ENCODE measurements at regions not wholly inside any gene's neighbourhood (a gene's known extent, or its start where the extent isn't known, plus 50 kb on each side); places are given as distances from the start of the nearest gene placed in this dataset.
"Not testable (repeated sequence)": the region's sequence is repeated elsewhere in the genome, so short reads cannot be mapped to it uniquely, and the experiment has no call there.

GRCh38 chr4:14336656-14337055 lies 665.6 kb upstream of the CPEB2 start:
- no peak for DNase-seq

DNA sequence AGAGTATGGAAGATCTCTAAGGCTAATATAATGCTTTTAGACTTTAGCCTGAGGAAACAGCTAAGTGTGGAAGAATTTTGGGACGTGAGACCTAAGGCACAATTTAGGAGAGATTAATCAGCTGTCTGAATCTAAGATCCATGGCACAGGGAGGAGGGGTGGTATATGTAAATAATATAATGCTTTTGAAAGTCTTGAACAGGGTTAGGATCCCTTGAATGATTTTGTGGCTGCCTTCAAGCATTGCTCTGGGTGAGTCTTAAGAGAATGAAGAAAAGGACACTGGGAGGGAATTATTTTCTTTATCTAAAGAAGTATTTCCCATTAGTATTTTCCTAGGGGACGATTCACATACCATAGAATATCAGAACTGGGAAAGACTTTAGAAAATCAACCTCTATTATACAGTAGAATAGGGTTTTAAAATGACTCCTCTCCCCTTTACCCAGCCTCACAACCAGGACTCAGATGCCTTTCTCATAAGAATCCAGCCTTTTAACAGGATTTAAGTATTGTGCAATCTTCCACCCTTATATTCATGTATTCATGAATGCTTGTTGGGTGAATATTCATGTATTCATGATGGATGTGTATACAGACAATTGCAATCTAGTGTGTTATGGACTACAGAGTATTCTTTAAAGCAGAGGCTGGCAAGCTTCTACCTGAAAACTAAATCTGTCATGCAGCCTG lies 664.2 kb upstream of the CPEB2 start:
- DNase-seq = no peak

- no peak for DNase-seq
These were observed 663.6 kb upstream of the CPEB2 start for GRCh38 chr4:14338585-14339265.

DNA sequence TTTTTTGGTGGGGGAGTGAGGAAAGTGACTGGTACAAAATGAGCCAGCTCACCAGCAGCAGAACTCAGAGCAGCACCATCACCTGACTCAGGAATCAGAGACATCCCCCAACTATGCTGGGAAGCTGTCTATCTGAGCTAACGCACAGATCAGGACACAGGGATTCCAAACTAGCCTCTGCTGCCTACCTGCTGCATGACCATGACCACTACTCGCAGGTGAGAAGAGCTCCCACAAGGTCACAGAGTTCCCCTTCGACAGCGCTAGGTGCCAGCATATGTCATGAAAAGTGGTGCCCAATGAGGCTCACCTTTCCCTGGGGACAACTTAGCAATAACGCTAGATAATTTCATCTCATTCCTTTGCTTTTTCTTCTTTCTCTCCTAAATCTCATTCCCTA lies 662.6 kb upstream of the CPEB2 start:
- no peak for DNase-seq

DNA sequence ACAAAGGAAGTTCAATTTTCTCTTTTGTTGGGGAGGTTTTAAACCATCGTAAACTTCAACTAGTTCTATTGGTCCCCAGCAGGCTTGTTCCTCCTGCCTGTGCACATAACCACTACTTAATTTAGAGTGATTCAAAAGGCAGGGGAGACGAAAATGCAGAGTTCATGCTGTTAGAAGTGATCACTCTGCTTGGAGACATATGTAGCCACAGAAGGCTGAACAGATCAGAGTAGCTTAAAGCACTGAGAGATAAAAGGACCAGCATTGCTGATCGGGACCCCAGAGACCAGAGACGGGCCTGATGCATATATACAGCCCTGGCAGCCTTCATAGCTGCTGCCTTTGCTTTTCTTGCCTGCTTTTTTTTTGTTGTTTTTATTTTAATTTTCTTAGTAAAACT lies 662.0 kb upstream of the CPEB2 start:
- DNase-seq = no peak

DNA sequence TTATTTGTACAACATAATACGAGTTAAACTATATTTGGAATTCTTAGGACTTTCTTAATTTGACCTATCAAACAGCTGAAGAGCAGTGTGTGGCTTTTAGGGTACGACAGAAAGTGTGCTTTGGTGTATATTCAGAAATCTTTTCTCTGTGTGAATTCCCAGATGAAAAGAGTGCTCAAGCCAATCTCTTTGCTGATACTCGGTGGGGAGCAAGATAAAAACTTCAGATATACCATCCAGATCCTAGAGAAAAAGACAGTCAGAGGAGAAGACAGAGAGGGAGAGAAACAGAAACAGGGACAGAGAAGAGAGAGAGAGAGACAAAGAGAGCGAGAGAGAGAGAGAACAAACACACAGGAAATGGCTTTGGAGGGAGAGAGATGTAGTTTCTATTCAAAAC lies 658.3 kb upstream of the CPEB2 start:
- no peak for DNase-seq

GRCh38 chr4:14345356-14345775 lies 656.9 kb upstream of the CPEB2 start:
- DNase-seq = peak; percentile 36

GRCh38 chr4:14347526-14347925 lies 654.8 kb upstream of the CPEB2 start:
- DNase-seq = no peak

DNA sequence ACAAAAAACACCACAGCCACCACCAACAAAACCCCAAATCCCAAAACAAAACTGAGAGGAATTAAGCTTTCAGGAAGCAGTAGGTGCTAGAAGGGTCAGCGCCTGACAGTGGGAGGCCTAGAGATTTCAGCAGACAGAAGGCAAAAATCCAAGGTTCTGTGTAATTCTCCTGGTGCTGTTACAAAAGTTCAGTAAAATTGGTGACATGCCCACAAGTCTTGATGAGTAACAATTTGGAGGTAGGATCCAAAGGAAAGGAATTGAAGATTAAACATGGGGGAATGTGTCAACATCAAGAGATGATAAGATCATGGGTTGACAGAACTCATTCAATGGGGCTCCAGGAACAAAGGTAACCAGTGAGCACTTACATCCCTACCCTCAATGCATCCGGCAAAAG lies 653.8 kb upstream of the CPEB2 start:
- peak; percentile 2 for DNase-seq

- not testable (repeated sequence) for DNase-seq
These were observed 643.6 kb upstream of the CPEB2 start for GRCh38 chr4:14358544-14359160.

DNA sequence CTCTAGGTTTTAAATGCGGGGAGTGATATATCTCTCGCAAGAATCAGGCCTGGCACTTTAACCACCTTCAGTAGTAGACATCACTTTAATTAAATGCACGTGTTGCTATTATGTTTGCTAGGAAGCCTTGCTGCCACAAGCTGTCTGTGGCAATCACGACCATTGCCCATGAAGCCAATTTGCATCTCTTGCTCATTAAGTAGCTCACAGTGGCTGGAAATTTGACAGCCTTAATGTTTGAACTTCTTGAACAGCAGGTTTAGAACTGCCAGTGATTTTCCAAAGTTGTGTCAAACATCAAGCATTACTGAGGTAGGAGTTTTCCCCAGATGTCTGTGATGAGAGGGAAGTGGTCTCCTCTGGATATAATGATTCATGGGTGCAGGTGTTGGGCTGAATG lies 642.3 kb upstream of the CPEB2 start:
- no peak for DNase-seq

DNA sequence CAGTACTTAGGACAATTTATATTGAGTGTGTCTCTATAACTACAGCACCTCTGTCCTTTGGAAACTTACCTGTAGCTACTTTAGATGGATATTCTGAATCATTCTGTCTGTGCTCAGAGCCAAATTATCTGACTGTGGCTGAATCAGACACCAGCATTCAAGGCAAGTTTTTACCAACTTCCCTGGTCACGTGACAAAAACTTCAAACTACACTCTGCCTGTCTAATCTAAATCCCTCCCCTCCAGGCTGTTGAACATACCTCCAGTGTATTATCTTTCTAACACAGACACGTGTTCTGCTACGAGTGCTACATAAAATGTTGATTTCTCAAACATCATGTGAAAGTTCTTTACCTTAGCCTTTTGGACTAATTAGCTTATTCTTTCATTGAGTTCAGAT lies 641.2 kb upstream of the CPEB2 start:
- no peak for DNase-seq

GRCh38 chr4:14362385-14362784 lies 639.9 kb upstream of the CPEB2 start:
- no peak for DNase-seq

DNA sequence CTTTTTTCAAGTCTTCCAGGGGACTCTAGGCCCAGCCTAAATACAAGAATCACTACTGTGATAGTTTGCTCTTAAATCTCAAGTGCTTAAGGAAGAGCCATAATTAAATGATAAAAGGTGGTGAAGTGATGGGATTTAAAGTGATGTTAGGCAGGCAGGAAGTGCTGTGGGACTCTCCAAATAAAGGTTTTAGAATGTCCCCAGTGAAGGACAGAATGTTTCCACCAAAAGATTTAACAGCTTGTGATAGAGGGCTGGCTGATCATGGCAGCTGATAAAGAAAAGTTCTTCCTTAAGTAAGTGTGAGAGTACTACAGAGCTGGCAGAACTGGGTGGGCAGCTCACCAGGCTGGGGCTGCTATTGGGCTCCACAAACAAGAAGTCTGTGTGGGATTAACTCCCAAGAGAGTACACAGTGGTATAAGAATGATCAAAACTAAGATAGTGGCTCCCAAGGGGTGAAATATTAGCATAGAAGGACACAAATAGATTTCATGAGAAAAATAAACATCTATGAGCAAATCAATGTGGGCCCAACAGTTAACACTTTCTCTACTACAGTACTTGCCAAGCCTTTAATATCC lies 637.2 kb upstream of the CPEB2 start:
- DNase-seq = no peak

GRCh38 chr4:14368391-14368790 lies 633.9 kb upstream of the CPEB2 start:
- no peak for DNase-seq

DNA sequence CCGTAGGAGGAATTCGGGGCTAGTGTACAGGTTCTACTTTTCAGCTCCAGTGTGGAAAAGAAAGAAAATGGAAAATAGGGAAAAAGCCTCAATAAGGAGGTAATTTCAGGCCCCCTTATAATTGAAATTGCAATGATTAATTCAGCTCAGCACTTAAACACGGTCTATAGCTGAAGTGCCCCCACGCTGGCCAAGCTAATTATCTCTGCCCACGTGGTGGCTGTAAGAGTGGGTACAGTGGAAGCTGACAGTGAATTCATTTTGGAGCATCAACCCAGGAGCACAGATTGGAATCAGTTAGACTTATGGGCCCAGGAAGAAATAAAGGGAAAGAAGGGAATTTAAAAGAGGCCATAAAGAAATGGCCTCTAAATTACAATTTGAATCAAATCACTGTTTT lies 631.1 kb upstream of the CPEB2 start:
- DNase-seq = no peak

GRCh38 chr4:14375816-14376215 lies 626.5 kb upstream of the CPEB2 start:
- peak; percentile 0 for DNase-seq

DNA sequence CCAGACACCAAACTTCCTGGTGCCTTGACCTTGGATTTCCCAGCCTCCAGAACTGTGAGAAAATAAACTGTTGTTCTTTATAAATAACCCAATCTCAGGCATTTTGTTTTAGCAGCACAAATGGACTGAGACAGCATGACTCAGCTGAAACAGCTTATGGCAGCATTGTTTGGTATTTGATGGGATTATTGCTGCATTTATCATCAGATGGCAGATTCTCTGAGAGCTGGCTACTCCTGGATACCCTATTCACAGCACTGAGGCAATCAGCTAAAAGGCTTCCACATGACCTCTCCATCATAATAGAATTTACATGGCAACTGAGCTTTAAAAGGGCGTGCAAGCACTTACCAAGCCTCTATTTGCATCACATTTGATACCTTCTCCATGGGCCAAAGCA lies 623.1 kb upstream of the CPEB2 start:
- no peak for DNase-seq

GRCh38 chr4:14383652-14384051 lies 618.6 kb upstream of the CPEB2 start:
- DNase-seq = no peak

- no peak for DNase-seq
These were observed 617.5 kb upstream of the CPEB2 start for GRCh38 chr4:14384824-14385223.

DNA sequence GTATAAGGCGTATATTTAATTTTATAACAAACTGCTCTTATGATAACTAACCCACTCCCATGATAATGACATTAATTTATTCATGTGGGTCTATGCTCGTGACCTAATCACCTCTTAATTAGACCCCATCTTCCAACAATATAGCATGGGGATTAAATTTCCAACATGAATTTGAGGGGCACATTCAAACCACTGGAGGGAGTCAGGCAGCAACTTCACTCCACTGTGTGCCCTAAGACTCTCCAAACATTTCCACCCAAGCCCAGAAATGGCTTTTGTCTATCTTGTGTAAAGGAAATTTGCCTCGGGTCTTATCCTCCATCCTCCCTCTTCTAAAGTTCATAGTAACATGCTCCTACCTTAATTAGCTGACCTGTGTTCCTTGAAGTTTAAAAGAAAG lies 616.1 kb upstream of the CPEB2 start:
- no peak for DNase-seq

DNA sequence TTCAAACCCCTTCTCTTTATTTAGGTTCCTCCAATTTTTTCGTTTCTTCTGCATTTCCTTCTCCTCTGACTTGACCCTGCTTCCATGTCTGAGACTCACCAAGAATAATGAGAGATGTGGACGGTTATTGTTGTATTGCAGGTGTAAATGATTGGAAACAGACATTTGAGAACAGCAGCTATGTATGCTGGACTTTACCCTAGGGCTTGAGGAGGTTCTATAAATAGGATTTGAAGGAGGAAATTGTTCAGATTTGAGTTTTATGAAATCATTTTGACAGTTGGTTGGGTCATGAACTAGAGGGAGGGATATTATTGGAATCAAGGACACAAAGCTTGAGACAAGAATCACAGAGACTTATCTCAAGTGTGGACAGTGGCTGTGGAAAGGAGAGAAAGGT lies 614.6 kb upstream of the CPEB2 start:
- DNase-seq = no peak

DNA sequence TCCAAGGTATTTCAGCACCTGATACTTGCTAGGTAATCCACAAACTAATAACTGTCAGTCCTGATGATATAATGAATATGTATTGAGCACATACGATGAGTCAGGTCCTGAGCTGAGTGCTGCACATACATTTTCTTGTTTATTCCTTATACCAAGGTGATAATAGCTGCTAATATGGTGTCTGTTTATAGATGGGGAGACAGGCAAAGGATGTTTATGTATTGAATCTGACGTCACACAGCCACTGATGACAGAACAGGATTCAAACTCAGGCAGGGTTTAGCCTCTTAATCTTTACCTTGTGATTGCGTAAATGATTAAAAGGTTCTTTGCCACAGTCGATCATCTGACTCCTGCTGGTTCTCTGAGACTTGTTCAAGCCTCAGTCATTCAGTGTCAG lies 609.9 kb upstream of the CPEB2 start:
- DNase-seq = no peak

GRCh38 chr4:14396183-14396582 lies 606.1 kb upstream of the CPEB2 start:
- no peak for DNase-seq
